HG02970 (cell line): ENCODE measurements at regions not wholly inside any gene's neighbourhood (a gene's known extent, or its start where the extent isn't known, plus 50 kb on each side); places are given as distances from the start of the nearest gene placed in this dataset.
A peak's percentile ranks its signal among the peaks of the same experiment; 100 is the strongest.

Source experiments
- ATAC-seq: cut with Tn5 transposase; IDR thresholded peaks from one replicate; pipeline ENCODE4 v1.9.1; 2021; ENCODE audit warnings: mild to moderate bottlenecking, moderate library complexity, moderate number of reproducible peaks; ENCODE audit not compliant: unreplicated experiment, low FRiP score

GRCh38 chr12:24759155-24759554 is 189.7 kb downstream of the BCAT1 start:
- no peak for ATAC-seq

GRCh38 chr12:24756479-24757024 is 192.3 kb downstream of the BCAT1 start:
- ATAC-seq, result no peak

- ATAC-seq, result no peak
Observed at GRCh38 chr12:24754690-24755638, 193.9 kb downstream of the BCAT1 start.

- no peak for ATAC-seq
Observed at GRCh38 chr12:24752763-24753462, 196.0 kb downstream of the BCAT1 start.

- no peak for ATAC-seq
Observed at GRCh38 chr12:24751181-24751580, 197.7 kb downstream of the BCAT1 start.

GRCh38 chr12:24750263-24750662 is 198.6 kb downstream of the BCAT1 start:
- no peak for ATAC-seq

GRCh38 chr12:24749171-24749570 is 199.7 kb downstream of the BCAT1 start:
- ATAC-seq, result no peak

- ATAC-seq, result no peak
Observed at GRCh38 chr12:24748326-24748725, 200.6 kb downstream of the BCAT1 start.

GRCh38 chr12:24746864-24747263 is 202.0 kb downstream of the BCAT1 start:
- no peak for ATAC-seq

- ATAC-seq, result no peak
Observed at GRCh38 chr12:24746006-24746671, 202.8 kb downstream of the BCAT1 start.

- ATAC-seq, result no peak
Observed at GRCh38 chr12:24743941-24744793, 204.7 kb downstream of the BCAT1 start.

- ATAC-seq, result peak; percentile 60
Observed at GRCh38 chr12:24742378-24742777, 206.5 kb downstream of the BCAT1 start.

- ATAC-seq, result no peak
Observed at GRCh38 chr12:24741216-24741615, 207.7 kb downstream of the BCAT1 start.

GRCh38 chr12:24739106-24739779 is 209.7 kb downstream of the BCAT1 start:
- no peak for ATAC-seq

GRCh38 chr12:24738441-24738840 is 210.5 kb downstream of the BCAT1 start:
- no peak for ATAC-seq

- ATAC-seq, result no peak
Observed at GRCh38 chr12:24731596-24731995, 217.3 kb downstream of the BCAT1 start.

GRCh38 chr12:24730489-24730896 is 218.4 kb downstream of the BCAT1 start:
- no peak for ATAC-seq

GRCh38 chr12:24728826-24729225 is 220.1 kb downstream of the BCAT1 start:
- no peak for ATAC-seq

GRCh38 chr12:24728366-24728765 is 220.5 kb downstream of the BCAT1 start:
- no peak for ATAC-seq
